NCI-H2196 (cell line): ENCODE measurements at regions not wholly inside any gene's neighbourhood (a gene's known extent, or its start where the extent isn't known, plus 50 kb on each side); places are given as distances from the start of the nearest gene placed in this dataset.

ENCODE experiments used
- DNase-seq: peaks from one replicate; lab custom pipeline; 2025; ENCODE audit not compliant: unreplicated experiment; lab: John Stamatoyannopoulos, UW

DNA sequence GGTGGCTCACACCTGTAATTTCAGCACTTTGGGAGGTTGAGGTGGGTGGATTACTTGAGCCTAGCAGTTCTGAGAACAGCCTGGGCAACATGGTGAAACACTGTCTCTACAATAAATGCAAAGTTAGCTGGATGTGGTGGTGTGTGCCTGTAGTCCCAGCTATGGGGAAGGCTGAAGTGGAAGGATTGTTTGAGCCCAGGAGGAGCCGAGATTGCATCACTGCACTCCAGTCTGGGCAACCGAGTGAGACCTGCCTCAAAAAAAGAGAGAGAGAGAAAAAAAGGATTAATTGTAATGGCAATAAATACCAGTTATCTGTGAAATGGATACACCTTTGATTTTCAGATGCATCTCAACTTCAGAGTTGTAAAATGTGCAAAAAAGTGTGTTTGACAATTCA is 58.8 kb downstream of the SPRY1 start:
- no peak for DNase-seq

DNA sequence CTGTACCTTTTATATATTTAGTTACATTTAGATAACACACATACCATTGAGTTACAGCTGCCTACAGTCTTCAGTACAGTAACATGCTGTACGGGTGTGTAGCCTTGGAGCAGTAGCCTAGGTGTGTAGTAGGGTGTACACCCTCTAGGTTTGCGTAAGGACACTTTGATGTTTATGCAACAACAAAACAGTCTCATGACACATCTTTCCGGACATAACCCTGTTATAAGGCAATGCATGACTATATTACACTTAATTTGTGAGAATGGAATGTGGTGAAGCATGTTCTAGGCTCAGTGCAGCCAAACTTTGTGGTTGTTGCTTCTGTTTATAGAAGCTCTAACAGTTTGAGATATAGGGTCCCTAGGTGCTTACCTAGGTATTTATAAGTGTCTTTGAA is 65.4 kb downstream of the SPRY1 start:
- no peak for DNase-seq

DNA sequence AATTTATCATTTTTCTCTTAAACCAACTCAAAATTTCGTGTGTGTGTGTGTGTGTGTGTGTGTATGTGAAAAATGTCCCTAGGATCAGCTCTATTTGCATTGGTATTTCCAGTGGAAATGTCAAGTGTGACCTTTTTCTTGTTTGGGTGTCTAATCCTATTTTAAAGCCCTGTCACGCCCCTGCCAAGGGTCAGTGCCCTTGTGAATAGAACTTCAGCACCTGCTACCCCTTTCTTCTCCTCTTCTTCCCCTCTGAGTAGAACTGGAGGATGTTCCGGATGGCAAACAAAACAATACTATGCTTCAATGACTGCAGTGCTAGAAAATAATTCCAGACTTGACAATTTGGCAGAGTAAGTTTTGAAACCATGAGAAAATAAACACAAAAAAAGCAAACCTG is 67.3 kb downstream of the SPRY1 start:
- DNase-seq: no peak

DNA sequence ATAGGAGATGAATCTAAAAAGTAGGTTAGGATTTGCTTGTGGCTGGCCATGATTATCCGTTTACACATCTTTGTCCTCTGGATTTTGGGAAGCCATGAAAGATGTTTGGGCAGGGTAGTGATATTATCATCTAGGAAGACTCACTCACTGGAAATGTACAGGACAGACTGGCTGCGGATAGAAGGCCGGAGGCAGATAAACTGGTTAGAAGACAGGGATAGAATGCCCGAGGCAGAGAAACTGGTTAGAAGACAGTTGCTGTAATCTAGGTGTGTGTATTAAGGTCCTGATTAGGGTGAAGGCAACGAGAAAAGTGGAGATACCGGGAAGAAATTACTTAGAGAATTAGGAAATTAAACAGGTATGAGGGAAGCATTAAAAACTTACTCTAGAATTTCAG is 68.8 kb downstream of the SPRY1 start:
- DNase-seq: no peak

DNA sequence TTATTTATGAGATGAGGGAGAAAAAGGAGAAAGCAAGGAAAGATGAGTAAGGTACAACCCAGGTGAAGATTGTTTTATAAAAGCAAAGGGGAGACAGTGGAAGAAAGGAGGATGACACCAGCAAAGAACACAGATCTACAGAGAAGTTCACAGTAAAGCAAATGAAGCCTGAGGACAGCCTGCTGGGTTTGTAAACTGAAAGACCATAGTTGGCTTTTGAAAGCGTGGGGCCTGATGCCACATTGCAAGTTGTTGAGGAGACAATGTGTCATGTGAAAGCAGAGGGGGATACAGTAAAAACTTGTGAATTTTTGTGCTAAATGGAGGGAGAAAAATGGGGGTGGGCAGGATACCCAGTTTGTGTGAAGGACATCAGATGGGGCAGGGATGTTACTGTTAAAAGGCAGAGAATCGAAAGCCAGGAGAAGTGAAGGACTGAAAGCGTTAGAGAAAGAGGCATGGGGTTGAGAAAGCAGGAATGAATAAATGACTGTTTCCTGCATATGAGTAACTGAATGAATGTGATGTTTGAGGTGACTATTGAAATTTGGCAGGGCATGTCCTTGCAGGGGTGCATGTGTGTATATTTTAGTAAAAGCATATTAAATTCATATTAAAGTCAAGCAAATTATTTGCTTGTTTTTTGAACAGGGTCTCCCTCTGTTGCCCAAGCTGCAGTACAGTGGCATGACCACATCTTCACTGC is 69.6 kb downstream of the SPRY1 start:
- no peak for DNase-seq

DNA sequence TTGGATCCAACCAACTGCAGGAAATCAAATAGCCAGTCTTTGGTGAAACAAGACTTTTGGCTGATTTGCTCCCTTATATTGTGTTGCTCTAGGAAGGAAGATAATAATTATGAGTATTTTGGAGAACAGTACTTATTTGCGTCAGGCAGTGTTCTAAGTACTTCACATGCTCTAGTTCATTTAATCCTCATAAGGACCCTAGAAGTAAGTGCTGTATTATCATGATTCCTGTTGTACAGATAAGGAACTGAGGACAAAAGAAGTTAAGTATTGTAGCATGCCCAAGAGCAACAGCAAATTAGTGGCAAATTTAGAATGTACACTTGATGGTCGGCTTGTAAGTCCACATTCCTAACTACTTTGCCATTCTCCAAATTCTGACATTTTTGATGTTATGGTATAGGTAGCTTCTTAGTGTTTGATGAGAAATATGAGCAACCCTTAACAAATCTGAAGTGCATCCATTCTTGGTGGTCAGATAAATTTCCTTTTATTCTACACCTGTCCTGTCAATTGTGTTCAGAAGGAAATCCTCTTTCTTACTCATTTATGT is 72.0 kb downstream of the SPRY1 start:
- DNase-seq: no peak

DNA sequence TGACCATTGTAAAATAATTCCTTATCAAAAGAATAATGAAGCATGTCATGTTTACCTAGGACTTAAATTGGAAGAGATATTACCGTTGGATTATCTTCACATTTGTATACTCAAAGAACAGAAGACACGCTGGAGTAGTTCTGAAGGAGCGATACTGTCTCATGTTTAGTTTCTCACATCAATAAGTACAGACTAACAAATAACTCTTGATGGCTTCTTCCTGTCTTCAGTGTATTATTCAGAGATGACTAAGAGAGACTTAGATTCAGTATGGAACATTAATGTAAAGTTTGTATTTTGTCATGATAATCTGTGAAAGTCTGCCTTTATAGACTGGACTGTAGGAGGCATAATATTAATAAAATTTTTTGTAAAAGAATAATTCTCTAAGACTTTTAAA is 72.7 kb downstream of the SPRY1 start:
- DNase-seq: no peak

DNA sequence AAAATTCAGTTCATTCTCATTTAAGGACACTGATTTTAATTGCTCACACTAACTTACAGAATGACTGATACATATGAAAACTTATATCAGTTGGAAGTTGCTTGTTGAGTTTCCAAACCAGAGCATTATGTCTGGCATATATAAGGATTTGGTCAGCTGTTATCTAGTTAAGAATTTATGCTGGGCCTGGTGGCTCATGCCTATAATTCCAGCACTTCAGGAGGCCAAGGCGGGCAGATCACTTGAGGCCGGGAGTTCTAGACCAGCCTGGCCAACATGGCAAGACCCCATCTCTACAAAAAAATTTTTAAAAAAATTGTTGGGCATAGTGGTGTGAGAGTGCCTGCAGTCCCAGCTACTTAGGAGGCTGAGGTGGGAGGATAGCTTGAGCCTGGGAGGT is 73.1 kb downstream of the SPRY1 start:
- no peak for DNase-seq

DNA sequence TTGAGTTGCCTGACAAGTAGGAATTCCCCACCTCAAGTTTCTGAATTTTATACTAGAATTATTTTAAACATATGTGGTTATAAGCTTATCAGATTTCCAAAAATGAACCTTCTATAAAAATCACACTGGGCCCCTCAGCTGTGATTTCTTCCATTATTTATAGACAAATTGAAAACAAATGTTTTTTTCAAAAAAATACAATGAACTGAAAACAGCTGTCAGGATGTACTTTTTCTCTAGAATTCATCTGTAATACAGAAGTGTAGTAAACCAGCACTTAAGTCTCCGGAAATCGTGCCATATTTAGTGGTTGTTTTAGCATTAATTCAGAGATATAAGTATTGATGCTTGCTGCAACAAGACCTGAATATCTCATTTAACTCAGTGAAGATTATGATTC is 74.0 kb downstream of the SPRY1 start:
- no peak for DNase-seq

DNA sequence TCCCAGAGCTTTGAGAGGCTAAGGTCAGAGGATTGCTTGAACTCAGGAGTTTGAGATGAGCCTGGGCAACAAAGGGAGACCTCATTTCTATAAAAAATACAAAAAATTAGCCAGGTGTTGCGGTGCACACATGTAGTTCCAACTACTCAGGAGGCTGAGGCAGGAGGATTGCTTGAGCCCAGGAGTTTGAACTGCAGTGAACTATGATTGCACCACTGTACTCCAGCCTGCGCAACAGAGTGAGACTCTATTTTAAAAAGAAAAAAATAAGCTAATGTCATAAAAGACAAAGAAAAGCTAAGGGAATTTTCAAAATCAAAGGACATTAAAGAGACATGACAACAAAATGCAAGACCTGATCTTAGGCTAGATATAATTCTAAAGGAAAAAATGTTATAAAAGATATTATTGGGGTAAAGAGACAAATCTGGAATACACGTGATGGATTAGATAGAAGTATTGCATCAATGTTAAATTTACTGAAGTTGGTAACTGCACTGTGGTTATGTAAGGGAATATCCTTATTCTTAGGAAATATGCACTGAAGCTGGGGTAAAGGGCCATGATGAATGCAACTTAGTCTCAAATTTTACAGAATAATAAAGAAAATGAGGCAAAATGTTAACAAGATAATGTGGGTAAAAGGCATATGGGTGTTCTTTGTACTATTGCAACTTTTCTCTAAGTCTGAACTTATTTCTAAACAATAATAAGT is 75.2 kb downstream of the SPRY1 start:
- no peak for DNase-seq

DNA sequence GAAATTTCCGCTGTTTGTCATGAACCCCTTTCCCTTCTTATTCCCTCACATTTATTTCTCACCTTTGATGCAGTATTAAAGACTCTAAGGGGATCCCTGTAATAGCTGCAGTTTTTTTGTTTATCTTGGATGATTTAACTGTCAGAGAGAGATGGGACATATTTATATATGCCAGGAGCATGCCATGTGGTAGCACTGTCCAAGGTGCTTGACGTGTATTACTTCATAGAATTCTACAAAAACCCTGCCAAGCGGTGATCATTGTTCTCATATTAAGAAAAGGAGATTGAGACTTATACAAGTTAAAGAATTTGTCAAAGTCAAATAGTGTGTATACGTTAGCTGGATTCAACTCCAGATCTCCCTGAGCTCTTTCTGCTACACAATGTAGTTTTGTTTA is 78.2 kb downstream of the SPRY1 start:
- no peak for DNase-seq

DNA sequence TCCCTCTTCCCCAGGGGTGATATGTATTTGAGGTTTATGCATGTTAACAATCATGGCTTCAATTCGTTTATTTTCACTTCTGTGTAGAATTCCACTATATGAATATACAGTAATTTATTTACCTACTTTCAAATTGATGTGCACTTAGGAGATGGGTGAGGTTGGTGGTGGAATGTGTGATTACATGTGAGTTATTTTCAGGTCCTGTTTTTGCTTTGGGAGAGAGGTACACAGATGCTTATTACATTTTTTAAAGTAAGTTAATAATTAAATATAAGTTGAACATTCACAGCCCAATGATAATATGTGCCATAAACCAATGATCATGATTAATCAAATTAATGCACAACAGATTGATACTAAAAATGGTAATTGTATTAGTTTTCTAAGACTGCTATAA is 79.5 kb downstream of the SPRY1 start:
- no peak for DNase-seq

DNA sequence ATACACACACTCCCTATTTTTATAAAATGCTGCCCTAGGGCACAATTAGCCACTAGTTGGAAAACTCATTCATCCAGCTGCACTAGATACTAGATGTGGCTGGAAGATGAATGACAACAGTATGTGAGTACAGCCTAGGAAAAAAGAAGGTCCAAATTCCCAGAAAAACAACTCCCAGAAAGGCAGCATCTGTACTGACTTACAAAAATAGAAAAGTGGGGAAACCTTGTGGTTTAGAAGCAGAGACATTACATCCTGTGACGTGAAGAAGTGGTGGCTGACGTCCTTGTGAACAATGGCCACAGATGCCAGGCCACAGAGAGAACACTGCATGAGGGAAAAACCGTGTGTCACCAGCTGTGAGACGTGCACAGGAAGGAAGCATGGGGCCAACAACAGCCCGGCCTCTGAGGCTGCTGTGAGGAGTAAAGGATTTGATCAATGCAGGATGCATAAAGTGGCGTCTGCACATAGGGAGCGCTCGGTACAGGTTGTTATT is 81.2 kb downstream of the SPRY1 start:
- no peak for DNase-seq

DNA sequence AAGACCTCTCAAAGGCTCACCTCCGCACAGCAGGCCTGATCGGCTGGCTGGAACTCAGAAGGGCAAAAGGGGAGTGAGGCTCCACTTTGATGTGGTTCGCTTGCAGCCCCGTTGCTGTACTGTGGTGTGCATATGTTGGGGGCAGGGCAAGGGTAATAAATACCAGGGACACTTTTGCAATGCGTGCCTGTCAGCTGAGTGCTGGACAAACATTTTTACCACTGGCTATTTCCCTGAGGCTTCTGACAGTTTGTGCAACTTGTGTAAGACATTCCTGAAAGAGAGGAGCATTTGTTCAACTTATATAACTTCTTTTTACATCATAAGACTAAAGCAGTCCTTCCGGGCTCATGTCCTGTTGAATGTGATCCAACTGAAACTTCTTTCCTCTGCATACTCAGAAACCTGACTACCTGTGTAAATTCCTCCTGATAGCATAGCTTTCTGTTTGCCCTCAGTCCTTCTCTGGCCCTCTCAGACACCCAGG is 82.3 kb downstream of the SPRY1 start:
- DNase-seq: no peak

DNA sequence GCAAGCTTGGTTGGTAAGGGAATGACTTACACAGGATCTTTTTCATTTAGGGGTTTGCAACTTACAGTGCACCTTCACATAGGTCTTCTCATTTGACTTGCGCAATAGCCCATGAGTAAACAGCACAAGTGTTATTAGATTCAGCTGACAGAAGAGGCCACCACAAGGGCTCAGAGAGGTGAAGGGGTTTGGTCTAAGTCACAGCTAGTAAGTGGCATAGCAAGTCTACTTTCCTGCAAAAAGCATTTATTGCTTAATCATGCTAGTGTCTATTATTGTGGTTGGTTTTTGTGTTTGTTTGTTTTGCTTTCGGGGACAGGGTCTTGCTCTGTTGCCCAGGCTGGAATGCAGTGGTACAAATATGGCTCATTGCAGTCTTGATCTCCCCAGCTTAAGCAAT is 83.3 kb downstream of the SPRY1 start:
- no peak for DNase-seq

DNA sequence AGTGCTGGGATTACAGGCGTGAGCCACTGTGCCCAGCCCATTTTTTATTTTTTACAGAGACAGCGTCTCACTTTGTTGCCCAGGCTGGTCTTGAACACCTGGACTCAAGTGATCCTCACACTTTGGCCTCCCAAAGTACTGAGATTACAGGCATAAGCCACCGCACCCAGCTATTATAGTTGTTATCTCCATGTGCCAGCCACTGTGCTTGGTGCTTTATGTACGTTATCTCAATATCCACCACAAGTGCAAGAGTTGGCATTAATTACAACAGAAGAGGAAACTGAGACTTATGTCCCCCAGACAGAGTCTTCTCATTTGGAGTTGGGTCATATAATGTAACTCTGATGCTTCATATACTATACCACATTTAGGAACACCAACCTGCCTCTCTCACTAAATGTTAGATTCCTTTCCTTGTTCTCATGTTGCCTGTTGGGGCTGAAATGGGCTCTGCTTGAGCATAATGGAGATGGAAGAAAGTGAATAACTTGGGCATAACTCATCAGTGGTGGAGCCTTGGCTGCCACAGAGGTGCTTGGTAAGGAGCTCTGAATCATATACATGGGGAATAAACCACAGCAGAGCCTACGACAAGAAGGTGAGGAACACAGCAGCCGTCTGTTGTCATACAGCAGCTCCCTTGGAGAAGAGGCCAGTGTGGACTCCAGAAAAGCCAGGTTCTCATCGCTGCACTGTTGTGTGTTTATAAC is 84.3 kb downstream of the SPRY1 start:
- DNase-seq: no peak

DNA sequence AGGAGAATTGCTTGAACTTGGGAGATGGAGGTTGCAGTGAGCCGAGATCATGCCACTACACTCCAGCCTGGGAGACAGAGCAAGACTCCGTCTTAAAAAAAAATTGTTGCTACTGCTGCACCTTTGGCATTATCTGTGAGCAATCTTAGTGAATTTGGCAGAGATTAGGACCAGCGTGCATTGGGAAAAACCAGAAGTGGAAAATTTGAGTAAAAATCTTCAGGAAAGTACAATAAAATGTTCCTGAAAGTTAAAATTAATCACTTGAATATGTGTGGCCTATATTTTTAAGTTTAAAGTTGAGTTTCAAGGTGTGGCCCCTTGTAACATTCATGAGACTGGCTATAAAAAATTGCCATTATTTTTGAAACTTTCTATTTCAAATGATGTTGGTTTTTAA is 85.1 kb downstream of the SPRY1 start:
- DNase-seq: no peak

DNA sequence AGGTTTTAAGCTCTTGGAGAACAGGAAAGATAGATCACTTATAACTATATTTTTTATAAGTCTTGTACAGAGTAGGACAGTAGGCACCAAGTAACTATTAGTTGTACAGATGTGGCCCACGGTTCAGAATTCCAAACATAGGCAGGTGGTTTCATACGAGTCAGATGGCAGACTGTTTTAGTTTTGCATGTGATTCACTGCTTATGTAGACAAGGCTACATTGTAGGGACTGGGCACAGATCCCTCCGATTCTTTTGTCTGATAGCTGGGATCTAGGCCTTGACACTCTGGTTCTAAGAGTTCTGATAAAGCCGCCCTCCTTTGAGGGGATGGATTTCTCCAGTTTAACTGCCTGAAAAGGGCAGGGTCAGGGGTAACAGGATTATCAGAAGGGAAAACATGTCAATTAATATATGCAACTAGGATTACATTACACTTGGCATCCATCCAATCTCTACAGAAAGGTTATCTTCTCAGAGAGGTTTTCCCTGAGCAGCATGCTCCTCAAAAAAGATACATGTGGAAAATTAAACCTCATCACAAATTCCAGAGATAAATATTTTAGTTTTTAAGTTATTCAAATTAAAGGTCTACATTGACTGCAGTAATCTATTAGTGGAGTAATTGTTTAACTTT is 87.8 kb downstream of the SPRY1 start:
- no peak for DNase-seq

DNA sequence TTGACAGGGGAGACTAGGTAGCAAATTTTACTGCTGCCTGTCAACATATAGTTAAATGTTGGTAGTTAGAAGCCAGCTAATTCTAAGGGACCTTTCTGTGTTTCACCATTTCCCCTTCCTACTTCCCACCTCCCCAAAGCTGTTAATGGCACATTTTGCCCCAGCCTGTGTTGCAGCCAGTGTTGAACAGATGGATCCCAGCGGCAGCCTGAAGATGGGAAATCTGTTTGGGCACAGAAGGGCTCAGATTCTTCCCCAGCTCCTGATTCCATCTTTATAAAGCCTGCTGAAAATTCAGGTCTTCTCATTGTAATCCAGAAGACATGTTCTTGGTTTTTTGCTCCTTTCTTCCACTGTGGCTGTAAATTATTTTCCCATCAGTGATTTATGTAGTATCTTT is 89.0 kb downstream of the SPRY1 start:
- DNase-seq: no peak

DNA sequence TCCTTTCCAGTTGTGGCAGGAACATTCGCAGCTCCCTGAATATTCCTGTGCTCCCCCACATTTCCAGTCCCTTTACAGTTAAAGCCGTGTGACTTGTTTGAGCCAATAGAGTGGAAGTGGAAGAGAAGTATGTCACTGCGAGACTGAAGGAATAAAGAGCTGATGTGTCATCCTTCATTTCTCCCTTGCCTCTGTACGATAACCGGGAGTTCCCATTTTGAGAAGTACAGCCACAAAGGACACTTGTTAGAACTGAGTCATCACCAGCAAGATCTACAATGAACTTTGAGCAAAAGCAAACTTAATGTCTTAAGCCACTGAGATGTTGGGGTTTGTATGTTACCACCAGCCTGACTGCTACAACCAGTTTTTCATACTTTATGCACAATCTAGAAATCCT is 92.3 kb downstream of the SPRY1 start:
- DNase-seq: no peak

DNA sequence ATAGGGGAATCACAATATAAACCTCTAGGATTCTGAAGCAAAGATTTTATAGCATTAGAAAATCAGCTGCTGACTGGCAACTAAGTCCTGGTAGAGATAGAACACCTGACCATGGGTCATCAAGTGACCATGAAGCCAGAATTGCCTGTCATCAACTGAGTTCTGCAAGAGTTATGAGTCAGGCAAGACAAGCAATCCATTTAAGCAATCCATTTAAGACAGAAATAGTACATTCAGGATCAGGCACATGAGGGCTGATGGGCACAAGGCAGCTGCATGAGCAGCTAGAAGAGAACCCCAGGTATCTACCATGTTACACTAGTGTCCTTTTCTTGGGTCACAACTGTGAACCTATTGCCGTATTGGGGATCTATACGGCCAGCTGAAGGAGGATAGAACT is 98.9 kb downstream of the SPRY1 start:
- no peak for DNase-seq
